HCT116 (cell line): ENCODE measurements at regions not wholly inside any gene's neighbourhood (a gene's known extent, or its start where the extent isn't known, plus 50 kb on each side); places are given as distances from the start of the nearest gene placed in this dataset.

Source experiments
- CTCF ChIP-seq, 3 experiments: fragments of 200-600 bp in 1 of 3; sonication (generic) in 1 of 3; IDR thresholded peaks in 2 of 3; conservative IDR thresholded peaks in 1 of 3; 2 replicates each; pipeline ENCODE4 v1.5.1; 2012 to 2017; ENCODE audit warnings: low read depth in 2 of 3, low read length in 2 of 3, antibody characterized with exemption in 1 of 3, borderline replicate concordance in 1 of 3, control low read depth in 1 of 3, mild to moderate bottlenecking in 1 of 3, mixed read lengths in 1 of 3, mixed run types in 1 of 3, moderate library complexity in 1 of 3; ENCODE audit not compliant: insufficient read depth in 1 of 3
- ELF1 ChIP-seq: IDR thresholded peaks from 2 replicates; pipeline ENCODE4 v1.6.1; 2012; ENCODE audit warnings: low read depth, borderline replicate concordance
- EZH2 ChIP-seq: fragments of 200-600 bp; sonication (generic); IDR thresholded peaks from 2 replicates; pipeline ENCODE4 v1.6.1; 2017; ENCODE audit warnings: antibody characterized with exemption, mixed run types
- RAD21 ChIP-seq: IDR thresholded peaks from 2 replicates; pipeline ENCODE4 v1.6.1; 2012; ENCODE audit warnings: low read depth, mild to moderate bottlenecking

- no peak for TF ChIP-seq CTCF (IDR thresholded peaks at IDR 0.05 in 2 of 3, conservative IDR thresholded peaks at IDR 0.05 in 1 of 3; ENCODE audit: borderline replicate concordance in 1 of 3, insufficient read depth in 1 of 3, low read depth in 2 of 3, low read length in 2 of 3)
- no peak for TF ChIP-seq RAD21
- TF ChIP-seq EZH2, result no peak
- no peak for TF ChIP-seq ELF1
Observed at GRCh38 chr10:118203461-118203860, 138.7 kb downstream of the FAM204A start.
